Activated B cell treated with CpG ODN at 0.5 μM for 24 hours (primary cell): ENCODE measurements at regions not wholly inside any gene's neighbourhood (a gene's known extent, or its start where the extent isn't known, plus 50 kb on each side); places are given as distances from the start of the nearest gene placed in this dataset.

ENCODE experiments used
- ATAC-seq: fragments of 200-7000 bp; cut with Tn5 transposase; one replicate; pipeline ENCODE4 v1.10.0; 2021; ENCODE audit warnings: low read depth, mild to moderate bottlenecking, moderate library complexity
- CTCF ChIA-PET: fragments of 350-600 bp; sonication (Branson Sonifier 250); formaldehyde crosslinking; loops from one replicate; lab custom pipeline; 2021; ENCODE audit warnings: antibody characterized with exemption; lab: Charles Lee
- POLR2A ChIA-PET: fragments of 350-600 bp; sonication (Branson Sonifier 250); formaldehyde crosslinking; loops from one replicate; lab custom pipeline; 2021; ENCODE audit warnings: antibody characterized with exemption; lab: Charles Lee
- DNase-seq: peaks from one replicate; pipeline ENCODE4 v3.0.0; 2022
- H3K27ac Mint-ChIP-seq: one replicate; pipeline ENCODE4 v1.8.0; 2020; ENCODE audit warnings: mixed read lengths
- H3K27me3 Mint-ChIP-seq: one replicate; pipeline ENCODE4 v1.8.0; 2021; ENCODE audit warnings: mixed read lengths
- H3K36me3 Mint-ChIP-seq: one replicate; pipeline ENCODE4 v1.8.0; 2021; ENCODE audit warnings: low read depth, mixed read lengths
- H3K4me1 Mint-ChIP-seq: one replicate; pipeline ENCODE4 v1.8.0; 2021; ENCODE audit warnings: mixed read lengths
- H3K4me3 Mint-ChIP-seq: one replicate; pipeline ENCODE4 v1.8.0; 2020; ENCODE audit warnings: mild to moderate bottlenecking, mixed read lengths
- H3K9me3 Mint-ChIP-seq: one replicate; pipeline ENCODE4 v1.8.0; 2020; ENCODE audit warnings: mixed read lengths
- CTCF ChIP-seq: fragments of 200-600 bp; IDR thresholded peaks from one replicate; pipeline ENCODE4 v1.8.0; 2022; ENCODE audit warnings: antibody characterized with exemption, mild to moderate bottlenecking
- intact Hi-C: fragments of 100-400 bp; cut with micrococcal nuclease; formaldehyde crosslinking; loops from one replicate; pipeline ENCODE4 v1.15.1; 2024

- Mint-ChIP-seq H3K9me3 (no peaks in the 10 kb centered on the region), H3K27ac (no peak overlapping the region), H3K4me3 (no peak overlapping the region), H3K27me3 (peaks cover 8% of the 10 kb centered on the region), H3K4me1 (peaks cover 6% of the 10 kb centered on the region), H3K36me3 (no peaks in the 10 kb centered on the region)
- intact Hi-C loops = no loop called here
- TF ChIP-seq CTCF = no peak
- ATAC-seq = no peak
- POLR2A ChIA-PET = no interaction called here
- DNase-seq = no peak
- CTCF ChIA-PET = no interaction called here
These were observed 89.6 kb downstream of the FAM43A start for GRCh38 chr3:194775266-194775665.

GRCh38 chr3:194775731-194776130, 90.0 kb downstream of the FAM43A start:
- ATAC-seq (no peak), DNase-seq (no peak)
- H3K9me3 Mint-ChIP-seq = no peaks in the 10 kb centered on the region
- H3K27me3 Mint-ChIP-seq = peaks cover 8% of the 10 kb centered on the region
- H3K4me3 Mint-ChIP-seq = no peak overlapping the region
- peaks cover 6% of the 10 kb centered on the region for H3K4me1 Mint-ChIP-seq
- no peak overlapping the region for H3K27ac Mint-ChIP-seq
- no peak for TF ChIP-seq CTCF
- intact Hi-C loops = no loop called here
- POLR2A ChIA-PET = interaction anchor here (1.0 kb wide), 1 partner anchor 39 kb away, joined by 4 read pairs; no protein-coding TSS in a partner anchor
- CTCF ChIA-PET = interaction anchor here (0.7 kb wide), 1 partner anchor 155 kb away, joined by 3 read pairs; no protein-coding TSS in a partner anchor
- no peaks in the 10 kb centered on the region for H3K36me3 Mint-ChIP-seq

- intact Hi-C loops = no loop called here
- DNase-seq (no peak), ATAC-seq (no peak)
- Mint-ChIP-seq H3K27me3 (peaks cover 10% of the 10 kb centered on the region), H3K4me1 (peaks cover 6% of the 10 kb centered on the region), H3K27ac (no peak overlapping the region), H3K9me3 (no peaks in the 10 kb centered on the region), H3K4me3 (no peak overlapping the region), H3K36me3 (no peaks in the 10 kb centered on the region)
- CTCF ChIA-PET = no interaction called here
- POLR2A ChIA-PET = interaction anchor here (0.6 kb wide), 1 partner anchor 599 kb away, joined by 7 read pairs; no protein-coding TSS in a partner anchor
- TF ChIP-seq CTCF = no peak
These were observed 92.0 kb downstream of the FAM43A start for GRCh38 chr3:194777729-194778128.

GRCh38 chr3:194779729-194780224, 94.1 kb downstream of the FAM43A start:
- no peaks in the 10 kb centered on the region for H3K36me3 Mint-ChIP-seq
- CTCF ChIA-PET = no interaction called here
- peaks cover 10% of the 10 kb centered on the region for H3K27me3 Mint-ChIP-seq
- no peaks in the 10 kb centered on the region for H3K9me3 Mint-ChIP-seq
- intact Hi-C loops = no loop called here
- no peaks in the 10 kb centered on the region for H3K4me1 Mint-ChIP-seq
- no peak overlapping the region for H3K27ac Mint-ChIP-seq
- ATAC-seq (no peak), DNase-seq (no peak)
- H3K4me3 Mint-ChIP-seq = no peak overlapping the region
- POLR2A ChIA-PET = no interaction called here
- TF ChIP-seq CTCF = no peak

GRCh38 chr3:194780706-194781105, 95.0 kb downstream of the FAM43A start:
- POLR2A ChIA-PET = no interaction called here
- TF ChIP-seq CTCF = no peak
- no peak overlapping the region for H3K27ac Mint-ChIP-seq

More at GRCh38 chr3:194780706-194781105, 95.0 kb downstream of the FAM43A start:
- no peak for DNase-seq
- peaks cover 10% of the 10 kb centered on the region for H3K27me3 Mint-ChIP-seq
- intact Hi-C loops = no loop called here
- H3K9me3 Mint-ChIP-seq = no peaks in the 10 kb centered on the region
- no peaks in the 10 kb centered on the region for H3K36me3 Mint-ChIP-seq
- CTCF ChIA-PET = no interaction called here
- no peak overlapping the region for H3K4me3 Mint-ChIP-seq
- no peak for ATAC-seq
- H3K4me1 Mint-ChIP-seq = no peaks in the 10 kb centered on the region
